LNCaP clone FGC (cell line): ENCODE measurements at regions not wholly inside any gene's neighbourhood (a gene's known extent, or its start where the extent isn't known, plus 50 kb on each side); places are given as distances from the start of the nearest gene placed in this dataset.

Experiments
- DNase-seq: peaks from one replicate; pipeline ENCODE4 v3.0.0-alpha.2; 2011; ENCODE audit warnings: low read depth
- H3K4me3 ChIP-seq: 2 replicates; pipeline ENCODE4 v1.5.1; 2011; ENCODE audit warnings: mild to moderate bottlenecking, low read depth, low read length, control low read depth
- TF ChIP-seq, protein P1 (sequence below): IDR thresholded peaks from 2 replicates; pipeline ENCODE4 v1.5.1; 2012; ENCODE audit warnings: mild to moderate bottlenecking; ENCODE audit not compliant: control insufficient read depth, insufficient read depth; ENCODE audit errors: extremely low read depth

DNA sequence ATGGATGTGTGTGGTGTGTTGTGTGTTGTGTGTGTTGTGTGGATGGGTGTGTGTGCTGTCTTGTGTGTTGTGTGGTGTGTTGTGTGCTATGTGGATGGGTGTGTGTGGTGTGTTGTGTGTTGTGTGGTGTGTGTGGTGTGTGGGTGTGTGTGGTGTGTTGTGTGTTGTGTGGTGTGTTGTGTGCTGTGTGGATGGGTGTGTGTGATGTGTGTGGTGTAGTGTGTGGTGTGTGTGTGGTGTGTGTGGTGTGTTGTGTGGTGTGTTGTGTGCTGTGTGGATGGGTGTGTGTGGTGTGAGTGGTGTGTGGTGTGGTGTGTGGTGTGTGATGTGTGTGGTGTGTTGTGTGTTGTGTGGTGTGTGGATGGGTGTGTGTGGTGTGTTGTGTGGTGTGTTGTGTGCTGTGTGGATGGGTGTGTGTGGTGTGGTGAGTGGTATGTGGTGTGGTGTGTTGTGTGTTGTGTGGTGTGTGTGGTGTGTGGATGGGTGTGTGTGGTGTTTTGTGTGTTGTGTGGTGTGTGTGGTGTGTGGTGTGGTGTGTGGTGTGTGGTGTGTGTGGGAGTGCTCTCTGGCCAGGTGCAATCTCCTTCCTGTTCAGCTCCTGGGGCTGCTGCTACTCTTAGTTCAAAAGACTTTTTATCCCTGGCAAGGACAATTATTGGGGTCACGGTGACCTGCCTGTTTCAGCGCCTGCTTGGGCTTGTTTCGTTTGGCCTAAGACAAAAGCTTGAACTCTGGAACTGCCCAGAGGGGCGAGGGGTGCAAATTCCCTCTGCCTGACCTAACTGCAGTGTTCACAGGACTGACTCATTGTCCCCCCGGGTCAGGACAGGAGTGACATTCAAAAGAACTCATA, 101.1 kb downstream of the UBIAD1 start:
- DNase-seq: no peak
- TF ChIP-seq, protein P1, sequence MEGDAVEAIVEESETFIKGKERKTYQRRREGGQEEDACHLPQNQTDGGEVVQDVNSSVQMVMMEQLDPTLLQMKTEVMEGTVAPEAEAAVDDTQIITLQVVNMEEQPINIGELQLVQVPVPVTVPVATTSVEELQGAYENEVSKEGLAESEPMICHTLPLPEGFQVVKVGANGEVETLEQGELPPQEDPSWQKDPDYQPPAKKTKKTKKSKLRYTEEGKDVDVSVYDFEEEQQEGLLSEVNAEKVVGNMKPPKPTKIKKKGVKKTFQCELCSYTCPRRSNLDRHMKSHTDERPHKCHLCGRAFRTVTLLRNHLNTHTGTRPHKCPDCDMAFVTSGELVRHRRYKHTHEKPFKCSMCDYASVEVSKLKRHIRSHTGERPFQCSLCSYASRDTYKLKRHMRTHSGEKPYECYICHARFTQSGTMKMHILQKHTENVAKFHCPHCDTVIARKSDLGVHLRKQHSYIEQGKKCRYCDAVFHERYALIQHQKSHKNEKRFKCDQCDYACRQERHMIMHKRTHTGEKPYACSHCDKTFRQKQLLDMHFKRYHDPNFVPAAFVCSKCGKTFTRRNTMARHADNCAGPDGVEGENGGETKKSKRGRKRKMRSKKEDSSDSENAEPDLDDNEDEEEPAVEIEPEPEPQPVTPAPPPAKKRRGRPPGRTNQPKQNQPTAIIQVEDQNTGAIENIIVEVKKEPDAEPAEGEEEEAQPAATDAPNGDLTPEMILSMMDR: no peak
- no peak overlapping the region for H3K4me3 ChIP-seq

GRCh38 chr1:11374748-11375110, 101.7 kb downstream of the UBIAD1 start:
- no peak for DNase-seq
- no peak overlapping the region for H3K4me3 ChIP-seq
- TF ChIP-seq, protein P1: no peak

DNA sequence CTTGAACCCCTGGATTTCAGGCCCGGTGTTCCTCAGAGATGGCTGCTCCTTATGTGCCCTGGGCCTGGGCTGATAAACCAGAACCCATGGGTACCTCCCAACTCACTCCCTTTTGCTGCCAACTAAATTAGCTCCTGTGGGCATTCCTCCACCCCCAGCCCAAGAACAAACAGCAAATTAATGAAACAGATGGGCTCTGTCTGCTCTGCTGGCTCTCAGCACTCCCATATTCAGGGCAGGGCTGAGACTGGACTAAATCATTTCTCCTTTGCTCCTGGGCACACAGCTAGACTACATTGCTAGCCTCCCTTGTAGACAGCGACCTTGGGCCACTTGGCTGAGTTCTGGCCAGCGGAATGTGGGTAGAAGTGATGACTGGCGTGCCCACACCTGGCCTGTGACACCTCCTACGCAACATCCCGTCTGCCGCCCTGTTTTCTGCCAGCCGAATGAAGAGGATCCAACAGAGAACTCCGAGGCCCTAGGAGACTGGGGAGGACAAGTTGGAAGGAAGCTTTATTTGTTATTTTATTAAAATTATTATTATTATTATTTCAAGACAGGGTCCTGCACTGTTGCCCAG, 101.9 kb upstream of the DISP3 start:
- no peak for DNase-seq
- TF ChIP-seq, protein P1: no peak
- no peak overlapping the region for H3K4me3 ChIP-seq

GRCh38 chr1:11377954-11378353, 101.0 kb upstream of the DISP3 start:
- no peak for DNase-seq
- TF ChIP-seq, protein P1: no peak
- H3K4me3 ChIP-seq: no peak overlapping the region

- H3K4me3 ChIP-seq: no peak overlapping the region
- TF ChIP-seq, protein P1: no peak
- DNase-seq: no peak
These were observed 99.1 kb upstream of the DISP3 start for GRCh38 chr1:11379851-11380250.

GRCh38 chr1:11380500-11380899, 98.5 kb upstream of the DISP3 start:
- no peak overlapping the region for H3K4me3 ChIP-seq
- no peak for DNase-seq
- TF ChIP-seq, protein P1: no peak
